ENCODE measurements at regions not wholly inside any gene's neighbourhood (a gene's known extent, or its start where the extent isn't known, plus 50 kb on each side); places are given as distances from the start of the nearest gene placed in this dataset.
A peak's percentile ranks its signal among the peaks of the same experiment; 100 is the strongest.

- Histone ChIP-seq H3K79me1 (replicated peaks; ENCODE audit: low read length, poor library complexity, severe bottlenecking) (no peaks in the 10 kb centered on the region), H3K36me3 (ENCODE audit: control insufficient read depth in 1 of 2, insufficient read depth in 2 of 2, low read depth in 1 of 2, low read length in 2 of 2) (no peaks in the 10 kb centered on the region), H3K18ac (ENCODE audit: low read depth in 1 of 2, low read length in 2 of 2) (no peak overlapping the region), H4K8ac (ENCODE audit: low read length) (no peak overlapping the region), H3K4ac (ENCODE audit: low read depth in 1 of 2, low read length in 2 of 2) (no peak overlapping the region), H3K9me3 (ENCODE audit: control insufficient read depth, low read length) (peaks cover 6% of the 10 kb centered on the region), H3K27ac (ENCODE audit: low read length, poor library complexity, severe bottlenecking) (no peak overlapping the region), H2BK120ac (ENCODE audit: low read depth, low read length) (no peak overlapping the region), H3K9ac (ENCODE audit: low read length) (no peak overlapping the region), H3K4me1 (ENCODE audit: control insufficient read depth, insufficient read depth, low read depth, low read length) (no peaks in the 10 kb centered on the region), H2BK15ac (ENCODE audit: low read depth, poor library complexity, severe bottlenecking) (no peak overlapping the region), H2BK12ac (ENCODE audit: low read length in 2 of 2) (no peak overlapping the region), H3K23ac (ENCODE audit: low read length in 2 of 2) (no peak overlapping the region), H2BK5ac (ENCODE audit: low read depth, low read length, poor library complexity, severe bottlenecking) (no peak overlapping the region), H4K91ac (ENCODE audit: low read length) (no peak overlapping the region), H2AFZ (ENCODE audit: low read depth, low read length) (no peak overlapping the region), H3K4me2 (ENCODE audit: low read length, poor library complexity, severe bottlenecking) (no peak overlapping the region), H3K14ac (ENCODE audit: low read length in 2 of 2) (no peak overlapping the region), H2AK5ac (ENCODE audit: low read length, severe bottlenecking) (no peak overlapping the region), H3K27me3 (ENCODE audit: control insufficient read depth in 1 of 2, insufficient read depth in 1 of 2, low read length in 2 of 2) (peaks cover 0 to 7% of the 10 kb centered on the region in 2 experiments), H3K4me3 (ENCODE audit: insufficient read depth in 1 of 2, low read depth in 1 of 2, low read length in 2 of 2) (no peak overlapping the region)
- DNase-seq, result no peak
- 100% methylated on average over 1 of the region's 1 CpG for WGBS
Observed at GRCh38 chr13:109959903-109960302, 173.5 kb upstream of the IRS2 start.

- H3K27ac ChIP-seq (ENCODE audit: low read length, poor library complexity, severe bottlenecking), result no peak overlapping the region
Observed at GRCh38 chr13:109957875-109958274, 171.5 kb upstream of the IRS2 start.

GRCh38 chr13:109955598-109955997, 169.2 kb upstream of the IRS2 start:
- H2AFZ ChIP-seq (ENCODE audit: low read depth, low read length), result no peak overlapping the region
- H3K4me3 ChIP-seq (ENCODE audit: insufficient read depth in 1 of 2, low read depth in 1 of 2, low read length in 2 of 2), result no peak overlapping the region
- H3K4me1 ChIP-seq (ENCODE audit: control insufficient read depth, insufficient read depth, low read depth, low read length), result no peaks in the 10 kb centered on the region
- H2AK5ac ChIP-seq (ENCODE audit: low read length, severe bottlenecking), result no peak overlapping the region
- no peak overlapping the region for H3K23ac ChIP-seq (ENCODE audit: low read length in 2 of 2)
- H4K91ac ChIP-seq (ENCODE audit: low read length), result no peak overlapping the region
- H3K9ac ChIP-seq (ENCODE audit: low read length), result no peak overlapping the region
- no peaks in the 10 kb centered on the region for H3K79me1 ChIP-seq (replicated peaks; ENCODE audit: low read length, poor library complexity, severe bottlenecking)
- no peak overlapping the region for H3K27ac ChIP-seq (ENCODE audit: low read length, poor library complexity, severe bottlenecking)
- WGBS, result 67% methylated on average over 3 of the region's 3 CpGs
- no peaks in the 10 kb centered on the region for H3K27me3 ChIP-seq (ENCODE audit: control insufficient read depth in 1 of 2, insufficient read depth in 1 of 2, low read length in 2 of 2)
- H3K9me3 ChIP-seq (ENCODE audit: control insufficient read depth, low read length), result peaks cover 6% of the 10 kb centered on the region
- DNase-seq, result peak; percentile 55
- no peak overlapping the region for H3K18ac ChIP-seq (ENCODE audit: low read depth in 1 of 2, low read length in 2 of 2)
- no peak overlapping the region for H2BK5ac ChIP-seq (ENCODE audit: low read depth, low read length, poor library complexity, severe bottlenecking)
- H2BK12ac ChIP-seq (ENCODE audit: low read length in 2 of 2), result no peak overlapping the region
- no peaks in the 10 kb centered on the region for H3K36me3 ChIP-seq (ENCODE audit: control insufficient read depth in 1 of 2, insufficient read depth in 2 of 2, low read depth in 1 of 2, low read length in 2 of 2)
- no peak overlapping the region for H2BK120ac ChIP-seq (ENCODE audit: low read depth, low read length)
- H3K14ac ChIP-seq (ENCODE audit: low read length in 2 of 2), result no peak overlapping the region
- no peak overlapping the region for H3K4ac ChIP-seq (ENCODE audit: low read depth in 1 of 2, low read length in 2 of 2)
- no peak overlapping the region for H2BK15ac ChIP-seq (ENCODE audit: low read depth, poor library complexity, severe bottlenecking)
- H4K8ac ChIP-seq (ENCODE audit: low read length), result no peak overlapping the region
- no peak overlapping the region for H3K4me2 ChIP-seq (ENCODE audit: low read length, poor library complexity, severe bottlenecking)

More at GRCh38 chr13:109957875-109958274, 171.5 kb upstream of the IRS2 start:
- Histone ChIP-seq H3K9ac (ENCODE audit: low read length) (no peak overlapping the region), H3K4me2 (ENCODE audit: low read length, poor library complexity, severe bottlenecking) (no peak overlapping the region), H3K4ac (ENCODE audit: low read depth in 1 of 2, low read length in 2 of 2) (no peak overlapping the region), H4K8ac (ENCODE audit: low read length) (no peak overlapping the region), H3K27me3 (ENCODE audit: control insufficient read depth in 1 of 2, insufficient read depth in 1 of 2, low read length in 2 of 2) (peaks cover 0 to 6% of the 10 kb centered on the region in 2 experiments), H2AK5ac (ENCODE audit: low read length, severe bottlenecking) (no peak overlapping the region), H3K14ac (ENCODE audit: low read length in 2 of 2) (no peak overlapping the region), H4K91ac (ENCODE audit: low read length) (no peak overlapping the region), H3K23ac (ENCODE audit: low read length in 2 of 2) (no peak overlapping the region), H3K36me3 (ENCODE audit: control insufficient read depth in 1 of 2, insufficient read depth in 2 of 2, low read depth in 1 of 2, low read length in 2 of 2) (no peaks in the 10 kb centered on the region), H3K4me1 (ENCODE audit: control insufficient read depth, insufficient read depth, low read depth, low read length) (no peaks in the 10 kb centered on the region), H2BK5ac (ENCODE audit: low read depth, low read length, poor library complexity, severe bottlenecking) (no peak overlapping the region), H3K79me1 (replicated peaks; ENCODE audit: low read length, poor library complexity, severe bottlenecking) (no peaks in the 10 kb centered on the region), H2BK15ac (ENCODE audit: low read depth, poor library complexity, severe bottlenecking) (no peak overlapping the region), H2BK120ac (ENCODE audit: low read depth, low read length) (no peak overlapping the region), H2BK12ac (ENCODE audit: low read length in 2 of 2) (no peak overlapping the region), H3K4me3 (ENCODE audit: insufficient read depth in 1 of 2, low read depth in 1 of 2, low read length in 2 of 2) (no peak overlapping the region), H2AFZ (ENCODE audit: low read depth, low read length) (no peak overlapping the region), H3K18ac (ENCODE audit: low read depth in 1 of 2, low read length in 2 of 2) (no peak overlapping the region), H3K9me3 (ENCODE audit: control insufficient read depth, low read length) (peaks cover 6% of the 10 kb centered on the region)
- WGBS, result 83% methylated on average over 5 of the region's 5 CpGs
- DNase-seq, result no peak

GRCh38 chr13:109954441-109954840, 168.1 kb upstream of the IRS2 start:
- 91% methylated on average over 5 of the region's 6 CpGs for WGBS
- Histone ChIP-seq H3K27ac (ENCODE audit: low read length, poor library complexity, severe bottlenecking) (no peak overlapping the region), H2BK15ac (ENCODE audit: low read depth, poor library complexity, severe bottlenecking) (no peak overlapping the region), H2BK5ac (ENCODE audit: low read depth, low read length, poor library complexity, severe bottlenecking) (no peak overlapping the region), H3K4me3 (ENCODE audit: insufficient read depth in 1 of 2, low read depth in 1 of 2, low read length in 2 of 2) (no peak overlapping the region), H3K14ac (ENCODE audit: low read length in 2 of 2) (no peak overlapping the region), H3K27me3 (ENCODE audit: control insufficient read depth in 1 of 2, insufficient read depth in 1 of 2, low read length in 2 of 2) (no peaks in the 10 kb centered on the region), H3K18ac (ENCODE audit: low read depth in 1 of 2, low read length in 2 of 2) (no peak overlapping the region), H2BK120ac (ENCODE audit: low read depth, low read length) (no peak overlapping the region), H3K4me1 (ENCODE audit: control insufficient read depth, insufficient read depth, low read depth, low read length) (no peaks in the 10 kb centered on the region), H2BK12ac (ENCODE audit: low read length in 2 of 2) (peak overlapping the region in 1 of 2 experiments; percentile 4), H2AK5ac (ENCODE audit: low read length, severe bottlenecking) (no peak overlapping the region), H4K8ac (ENCODE audit: low read length) (no peak overlapping the region), H3K4ac (ENCODE audit: low read depth in 1 of 2, low read length in 2 of 2) (no peak overlapping the region), H3K9me3 (ENCODE audit: control insufficient read depth, low read length) (peaks cover 6% of the 10 kb centered on the region), H3K79me1 (replicated peaks; ENCODE audit: low read length, poor library complexity, severe bottlenecking) (no peaks in the 10 kb centered on the region), H3K36me3 (ENCODE audit: control insufficient read depth in 1 of 2, insufficient read depth in 2 of 2, low read depth in 1 of 2, low read length in 2 of 2) (no peaks in the 10 kb centered on the region), H4K91ac (ENCODE audit: low read length) (no peak overlapping the region), H3K23ac (ENCODE audit: low read length in 2 of 2) (no peak overlapping the region), H3K9ac (ENCODE audit: low read length) (no peak overlapping the region), H2AFZ (ENCODE audit: low read depth, low read length) (no peak overlapping the region), H3K4me2 (ENCODE audit: low read length, poor library complexity, severe bottlenecking) (no peak overlapping the region)
- no peak for DNase-seq

Measured in mesenchymal stem cell (in vitro differentiated cells and primary cell).